Adrenal gland (tissue), 9 donors: ENCODE measurements at regions not wholly inside any gene's neighbourhood (a gene's known extent, or its start where the extent isn't known, plus 50 kb on each side); places are given as distances from the start of the nearest gene placed in this dataset.

Source experiments
- DNase-seq, 7 donors: peaks; one replicate each; pipeline ENCODE4 v3.0.0-alpha.2; 2019 to 2020
- H3K27ac ChIP-seq, 5 donors: fragments of 200-600 bp; sonication (generic) in 4 of 5; 1 replicate in 3 of 5; 2 replicates in 2 of 5; pipeline versions ENCODE4 v1.5.1 to v1.8.0; 2016 to 2020; ENCODE audit warnings: mild to moderate bottlenecking in 1 of 5
- H3K27me3 ChIP-seq: fragments of 200-600 bp; 2 replicates; pipeline ENCODE4 v1.8.0; 2021
- H3K36me3 ChIP-seq, 2 donors: fragments of 200-600 bp; replicated peaks in 1 of 2; 1 replicate in 1 of 2; 2 replicates in 1 of 2; pipeline versions ENCODE4 v1.5.1 to v1.8.0; 2018 to 2022
- H3K4me1 ChIP-seq, 2 donors: fragments of 200-600 bp; replicated peaks in 1 of 2; 1 replicate in 1 of 2; 2 replicates in 1 of 2; pipeline versions ENCODE4 v1.5.1 to v1.8.0; 2018 to 2021
- H3K4me3 ChIP-seq, 4 donors: fragments of 200-600 bp; sonication (generic) in 3 of 4; one replicate each; pipeline ENCODE4 v1.5.1; 2016 to 2018
- H3K9me3 ChIP-seq, 3 donors: fragments of 200-600 bp; sonication (generic) in 1 of 3; replicated peaks in 1 of 3; 1 replicate in 2 of 3; 2 replicates in 1 of 3; pipeline versions ENCODE4 v1.5.1 to v1.8.0; 2016 to 2021
- POLR2A ChIP-seq, 2 donors: fragments of 450-650 bp; IDR thresholded peaks; one replicate each; pipeline ENCODE4 v1.6.1; 2017; ENCODE audit warnings: antibody characterized with exemption in 2 of 2, mild to moderate bottlenecking in 2 of 2, moderate library complexity in 1 of 2
- WGBS, 4 donors: extraction: QIAGEN DNeasy Blood & Tissue Kit in 2 of 4; methylation state at CpG; one replicate each; pipeline versions ENCODE4 v1.1.5 to v1.1.7; 2013 to 2017; 5-methylcytosine and 5-hydroxymethylcytosine counted together
- intact Hi-C, 2 donors: fragments of 100-400 bp; cut with DNase I; formaldehyde crosslinking; loops; one replicate each; pipeline versions ENCODE4 v1.14.1 to v1.15.0; 2022 to 2023
- TF ChIP-seq, protein P1 (sequence below), 6 experiments: fragments of 450-650 bp in 4 of 6; fragments of 200-600 bp in 2 of 6; sonication (generic) in 1 of 6; IDR thresholded peaks; 1 replicate in 5 of 6; 2 replicates in 1 of 6; pipeline versions ENCODE4 v1.5.1 to v1.8.0; 2016 to 2021; ENCODE audit warnings: antibody characterized with exemption in 6 of 6, mild to moderate bottlenecking in 2 of 6, moderate library complexity in 1 of 6
- donor health status: healthy with polysubstance abuse.
- donor health status: Bipolar disorder and iron deficiency.
- donor health status: DM: yes; HTN: yes; CAD: no.
- donor health status: DM: no; HTN: no; CAD: no.
- donor health status: DM: no; HTN: no; CAD: no.

- H3K36me3 ChIP-seq = no peaks in the 10 kb centered on the region
- intact Hi-C loops = no loop called here
- H3K27ac ChIP-seq = no peak overlapping the region
- no peaks in the 10 kb centered on the region for H3K4me1 ChIP-seq
- H3K27me3 ChIP-seq = no peaks in the 10 kb centered on the region
- no peak for DNase-seq
- no peak overlapping the region for H3K4me3 ChIP-seq
- H3K9me3 ChIP-seq = no peaks in the 10 kb centered on the region
- TF ChIP-seq, protein P1, sequence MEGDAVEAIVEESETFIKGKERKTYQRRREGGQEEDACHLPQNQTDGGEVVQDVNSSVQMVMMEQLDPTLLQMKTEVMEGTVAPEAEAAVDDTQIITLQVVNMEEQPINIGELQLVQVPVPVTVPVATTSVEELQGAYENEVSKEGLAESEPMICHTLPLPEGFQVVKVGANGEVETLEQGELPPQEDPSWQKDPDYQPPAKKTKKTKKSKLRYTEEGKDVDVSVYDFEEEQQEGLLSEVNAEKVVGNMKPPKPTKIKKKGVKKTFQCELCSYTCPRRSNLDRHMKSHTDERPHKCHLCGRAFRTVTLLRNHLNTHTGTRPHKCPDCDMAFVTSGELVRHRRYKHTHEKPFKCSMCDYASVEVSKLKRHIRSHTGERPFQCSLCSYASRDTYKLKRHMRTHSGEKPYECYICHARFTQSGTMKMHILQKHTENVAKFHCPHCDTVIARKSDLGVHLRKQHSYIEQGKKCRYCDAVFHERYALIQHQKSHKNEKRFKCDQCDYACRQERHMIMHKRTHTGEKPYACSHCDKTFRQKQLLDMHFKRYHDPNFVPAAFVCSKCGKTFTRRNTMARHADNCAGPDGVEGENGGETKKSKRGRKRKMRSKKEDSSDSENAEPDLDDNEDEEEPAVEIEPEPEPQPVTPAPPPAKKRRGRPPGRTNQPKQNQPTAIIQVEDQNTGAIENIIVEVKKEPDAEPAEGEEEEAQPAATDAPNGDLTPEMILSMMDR (IDR thresholded peaks at IDR 0.05) = no peak
- TF ChIP-seq POLR2A (IDR thresholded peaks at IDR 0.05) = no peak
- 78 to 88% (median 85%) methylated on average over 5 to 8 of the region's 8 CpGs for WGBS, 4 donors
Measured at GRCh38 chr3:127091376-127091775, 101.6 kb upstream of the PRR23E start.

GRCh38 chr3:127092368-127092767 is 100.6 kb upstream of the PRR23E start:
- Histone ChIP-seq H3K36me3 (no peaks in the 10 kb centered on the region), H3K27ac (no peak overlapping the region), H3K27me3 (no peaks in the 10 kb centered on the region), H3K4me1 (no peaks in the 10 kb centered on the region), H3K4me3 (no peak overlapping the region), H3K9me3 (no peaks in the 10 kb centered on the region)
- intact Hi-C loops = no loop called here
- DNase-seq = no peak
- WGBS, 4 donors = 91 to 95% (median 93%) methylated on average over 4 of the region's 4 CpGs
- no peak for TF ChIP-seq POLR2A (IDR thresholded peaks at IDR 0.05)
- TF ChIP-seq, protein P1 (IDR thresholded peaks at IDR 0.05) = no peak

- TF ChIP-seq, protein P1 (IDR thresholded peaks at IDR 0.05) = no peak
- no peak for TF ChIP-seq POLR2A (IDR thresholded peaks at IDR 0.05)
- no peaks in the 10 kb centered on the region for H3K36me3 ChIP-seq
- intact Hi-C loops = no loop called here
- no peaks in the 10 kb centered on the region for H3K9me3 ChIP-seq
- no peaks in the 10 kb centered on the region for H3K4me1 ChIP-seq
- no peak overlapping the region for H3K4me3 ChIP-seq
- 70 to 86% (median 73%) methylated on average over 8 to 11 of the region's 11 CpGs for WGBS, 4 donors
- no peak overlapping the region for H3K27ac ChIP-seq
- no peaks in the 10 kb centered on the region for H3K27me3 ChIP-seq
- no peak for DNase-seq
Measured at GRCh38 chr3:127092776-127093175, 100.2 kb upstream of the PRR23E start.

DNA sequence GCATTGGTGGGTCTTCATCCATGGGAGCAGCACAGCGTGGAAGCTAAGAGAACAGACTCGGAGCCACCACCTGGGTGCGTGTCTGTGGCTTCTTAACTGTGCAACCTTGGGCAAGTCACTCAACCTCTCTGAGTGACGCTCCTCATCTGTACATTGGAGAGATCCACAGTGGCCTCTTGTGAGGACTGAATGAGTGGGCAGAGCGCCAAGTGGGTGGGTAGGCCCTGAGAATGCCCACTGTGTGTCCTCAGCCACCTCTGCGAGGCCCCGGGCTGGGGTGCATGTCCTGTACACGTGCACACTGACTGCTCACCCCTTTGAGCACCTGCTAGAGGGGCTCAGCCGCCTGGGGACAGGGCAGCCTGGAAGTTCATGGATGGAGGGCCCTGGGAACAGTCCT is 99.6 kb upstream of the PRR23E start:
- intact Hi-C loops = no loop called here
- DNase-seq = no peak
- TF ChIP-seq, protein P1 (IDR thresholded peaks at IDR 0.05) = no peak

More for the DNA sequence above, 99.6 kb upstream of the PRR23E start:
- no peaks in the 10 kb centered on the region for H3K27me3 ChIP-seq
- no peaks in the 10 kb centered on the region for H3K9me3 ChIP-seq
- H3K4me3 ChIP-seq = no peak overlapping the region
- H3K36me3 ChIP-seq = no peaks in the 10 kb centered on the region
- no peak overlapping the region for H3K27ac ChIP-seq
- WGBS, 4 donors = 87 to 92% (median 88%) methylated on average over 6 to 9 of the region's 9 CpGs
- no peaks in the 10 kb centered on the region for H3K4me1 ChIP-seq
